ENCODE measurements at regions not wholly inside any gene's neighbourhood (a gene's known extent, or its start where the extent isn't known, plus 50 kb on each side); places are given as distances from the start of the nearest gene placed in this dataset.
"Not testable (repeated sequence)": the region's sequence is repeated elsewhere in the genome, so short reads cannot be mapped to it uniquely, and the experiment has no call there.

DNA sequence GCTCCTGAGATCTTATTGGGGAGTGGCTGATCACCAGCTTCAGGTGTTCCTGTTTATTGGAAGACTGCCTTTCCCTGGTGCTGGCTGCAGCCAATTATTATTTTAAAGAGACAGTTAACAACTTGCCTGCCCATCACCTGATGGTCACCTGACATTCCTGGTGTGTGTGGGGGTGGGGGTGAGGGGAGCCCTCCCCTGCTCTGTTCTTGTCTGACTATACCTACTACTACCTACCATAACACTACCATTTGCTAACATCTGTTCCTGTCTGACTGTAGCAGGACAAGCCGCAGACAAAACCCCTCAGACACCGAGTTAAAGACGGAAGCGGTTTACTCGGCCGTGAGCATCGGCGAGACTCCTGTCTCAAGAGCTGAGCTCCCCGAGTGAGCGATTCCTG is 54.9 kb upstream of the NBPF3 start:
- peaks cover 8% of the 10 kb centered on the region for H3K36me3 Mint-ChIP-seq

GRCh38 chr1:21384620-21385019 is 55.3 kb upstream of the NBPF3 start:
- DNase-seq (ENCODE audit: low spot score): no peak
- Mint-ChIP-seq H3K4me3 (no peak overlapping the region), H3K36me3 (peaks cover 8% of the 10 kb centered on the region), H3K4me1 (ENCODE audit: low read depth in 2 of 2) (peaks cover 7 to 10% of the 10 kb centered on the region in 2 donors), H3K27me3 (peaks cover 0 to 28% of the 10 kb centered on the region in 2 donors), H3K27ac (no peak overlapping the region), H3K9me3 (peaks cover 5% of the 10 kb centered on the region)
- ATAC-seq: no peak

More for the DNA sequence above, 54.9 kb upstream of the NBPF3 start:
- Mint-ChIP-seq H3K4me1 (ENCODE audit: low read depth in 2 of 2) (peaks cover 7 to 14% of the 10 kb centered on the region in 2 donors), H3K27ac (no peak overlapping the region), H3K9me3 (peaks cover 5% of the 10 kb centered on the region), H3K27me3 (peaks cover 0 to 31% of the 10 kb centered on the region in 2 donors), H3K4me3 (no peak overlapping the region)
- ATAC-seq (no peak), DNase-seq (ENCODE audit: low spot score) (no peak)

DNA sequence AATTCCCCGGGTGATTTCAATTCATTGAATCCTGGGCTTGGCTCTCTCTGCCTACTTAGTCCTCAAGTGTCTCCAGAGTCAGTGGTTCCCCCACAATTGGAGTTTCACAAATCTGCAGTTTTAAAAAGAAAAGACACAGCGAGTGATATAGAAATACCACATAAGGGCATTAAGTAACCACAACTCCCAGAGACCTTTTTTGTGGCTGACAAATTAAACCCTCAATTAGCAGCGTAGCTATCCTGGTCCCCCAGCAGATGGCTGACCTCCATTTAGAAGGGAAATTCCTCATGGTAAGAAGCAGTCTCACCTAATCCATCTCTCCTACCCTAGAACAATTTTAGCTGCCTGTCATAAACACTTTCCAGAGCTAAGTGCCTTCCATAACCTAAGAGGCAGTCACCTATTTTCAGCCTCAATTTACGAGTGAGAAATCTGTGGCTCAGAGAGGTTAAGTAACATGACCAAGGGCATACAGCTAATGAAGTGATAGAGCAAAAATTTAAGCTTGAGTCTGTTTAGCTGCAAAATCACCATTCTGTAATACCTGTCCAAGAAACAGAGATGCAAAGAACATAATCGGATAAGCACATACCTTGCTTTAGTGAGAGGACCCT is 56.0 kb upstream of the NBPF3 start:
- DNase-seq (ENCODE audit: low spot score) (no peak), ATAC-seq (no peak)
- no peak overlapping the region for H3K4me3 Mint-ChIP-seq
- peaks cover 7 to 10% of the 10 kb centered on the region in 2 donors for H3K4me1 Mint-ChIP-seq (ENCODE audit: low read depth in 2 of 2)
- peaks cover 5% of the 10 kb centered on the region for H3K9me3 Mint-ChIP-seq
- peaks cover 0 to 28% of the 10 kb centered on the region in 2 donors for H3K27me3 Mint-ChIP-seq
- peaks cover 8% of the 10 kb centered on the region for H3K36me3 Mint-ChIP-seq
- H3K27ac Mint-ChIP-seq: no peak overlapping the region

DNA sequence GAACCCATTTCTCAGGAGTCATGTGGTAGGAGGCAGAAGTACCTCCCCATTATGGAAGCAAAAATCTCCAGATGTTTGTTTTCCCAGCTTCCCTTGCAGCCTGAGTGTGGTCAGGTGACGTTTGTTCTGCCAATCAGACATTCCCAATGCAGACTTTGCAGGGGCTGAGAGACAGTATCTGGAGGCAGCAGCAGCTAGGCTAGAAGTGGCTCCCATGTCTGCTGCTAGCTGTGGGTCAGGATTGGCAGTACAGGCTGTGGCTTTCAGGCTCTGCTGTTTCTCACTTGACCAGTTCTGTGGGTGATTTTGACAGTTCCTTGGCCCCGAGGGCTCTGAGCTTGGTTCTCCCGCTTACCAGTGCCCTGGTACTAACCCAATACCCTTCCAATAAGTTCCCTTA is 58.6 kb upstream of the NBPF3 start:
- Mint-ChIP-seq H3K36me3 (peaks cover 8% of the 10 kb centered on the region), H3K27ac (no peak overlapping the region), H3K27me3 (peaks cover 5 to 33% of the 10 kb centered on the region in 2 donors), H3K4me1 (ENCODE audit: low read depth in 2 of 2) (peaks cover 7 to 10% of the 10 kb centered on the region in 2 donors), H3K4me3 (no peak overlapping the region), H3K9me3 (peaks cover 5% of the 10 kb centered on the region)
- no peak for DNase-seq (ENCODE audit: low spot score)
- ATAC-seq: no peak

DNA sequence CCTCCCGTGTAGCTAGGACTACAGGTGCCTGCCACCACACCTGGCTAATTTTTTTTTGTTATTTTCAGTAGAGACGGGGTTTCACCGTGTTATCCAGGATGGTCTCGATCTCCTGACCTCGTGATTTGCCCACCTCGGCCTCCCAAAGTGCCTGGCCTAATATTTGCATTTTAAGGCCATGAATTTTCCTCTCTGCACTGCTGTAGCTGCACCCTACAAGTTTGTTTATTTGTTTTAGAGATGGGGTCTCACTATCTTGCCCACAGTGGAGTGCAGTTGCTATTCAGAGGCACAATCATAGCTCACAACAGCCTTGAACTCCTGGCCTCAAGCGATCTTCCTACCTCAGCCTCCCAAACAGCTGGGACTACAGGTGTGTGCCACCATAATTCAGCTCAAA is 59.8 kb upstream of the NBPF3 start:
- ATAC-seq; H3K36me3 Mint-ChIP-seq; DNase-seq (ENCODE audit: low spot score); H3K4me3 Mint-ChIP-seq; H3K4me1 Mint-ChIP-seq (ENCODE audit: low read depth in 2 of 2); H3K9me3 Mint-ChIP-seq; H3K27ac Mint-ChIP-seq: not testable (repeated sequence)
- H3K27me3 Mint-ChIP-seq: peaks cover 5 to 30% of the 10 kb centered on the region in 2 donors

DNA sequence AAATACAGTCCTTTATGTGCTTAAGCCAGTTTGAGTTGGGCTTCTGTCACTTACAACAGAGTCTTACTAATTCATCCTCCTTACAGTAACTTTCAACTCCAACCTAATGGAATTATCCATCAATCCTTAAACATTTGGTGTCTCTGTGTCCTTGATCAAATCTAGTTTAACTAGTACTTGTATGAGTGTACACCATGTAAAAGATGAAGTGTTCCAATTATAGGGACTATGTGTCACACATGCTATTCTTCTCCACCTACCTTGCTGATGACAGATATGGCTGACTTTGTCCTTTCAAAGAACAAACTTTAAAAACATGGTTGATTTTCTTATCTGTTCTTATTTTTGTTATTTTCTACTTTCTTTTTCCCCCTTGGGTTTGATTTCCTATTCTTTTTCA is 60.4 kb upstream of the NBPF3 start:
- no peak overlapping the region for H3K27ac Mint-ChIP-seq
- H3K36me3 Mint-ChIP-seq: peaks cover 8% of the 10 kb centered on the region
- ATAC-seq: no peak
- no peak for DNase-seq (ENCODE audit: low spot score)
- H3K27me3 Mint-ChIP-seq: peaks cover 5 to 26% of the 10 kb centered on the region in 2 donors
- H3K4me1 Mint-ChIP-seq (ENCODE audit: low read depth in 2 of 2): peaks cover 4 to 10% of the 10 kb centered on the region in 2 donors
- H3K9me3 Mint-ChIP-seq: peaks cover 5% of the 10 kb centered on the region
- no peak overlapping the region for H3K4me3 Mint-ChIP-seq

- Mint-ChIP-seq H3K36me3 (peaks cover 8% of the 10 kb centered on the region), H3K27ac (no peak overlapping the region), H3K4me1 (ENCODE audit: low read depth in 2 of 2) (peaks cover 2 to 7% of the 10 kb centered on the region in 2 donors), H3K9me3 (peaks cover 5% of the 10 kb centered on the region), H3K4me3 (no peak overlapping the region), H3K27me3 (peaks cover 5 to 24% of the 10 kb centered on the region in 2 donors)
- DNase-seq (ENCODE audit: low spot score): no peak
- ATAC-seq: no peak
Observed at GRCh38 chr1:21378705-21379494, 61.0 kb upstream of the NBPF3 start.

- H3K27me3 Mint-ChIP-seq: peaks cover 0 to 3% of the 10 kb centered on the region in 2 donors
- H3K4me3 Mint-ChIP-seq: no peak overlapping the region
- ATAC-seq (no peak), DNase-seq (ENCODE audit: low spot score) (no peak)
- H3K36me3 Mint-ChIP-seq: no peaks in the 10 kb centered on the region
- no peaks in the 10 kb centered on the region for H3K9me3 Mint-ChIP-seq
- no peak overlapping the region for H3K27ac Mint-ChIP-seq
- peaks cover 8% of the 10 kb centered on the region in 2 donors for H3K4me1 Mint-ChIP-seq (ENCODE audit: low read depth in 2 of 2)
Observed at GRCh38 chr1:21372383-21372782, 67.6 kb upstream of the NBPF3 start.

- H3K27ac Mint-ChIP-seq: no peak overlapping the region
- ATAC-seq (no peak), DNase-seq (ENCODE audit: low spot score) (no peak)
- no peaks in the 10 kb centered on the region for H3K36me3 Mint-ChIP-seq
- no peaks in the 10 kb centered on the region for H3K9me3 Mint-ChIP-seq
- no peak overlapping the region for H3K4me3 Mint-ChIP-seq
- peaks cover 8% of the 10 kb centered on the region in 2 donors for H3K4me1 Mint-ChIP-seq (ENCODE audit: low read depth in 2 of 2)
- H3K27me3 Mint-ChIP-seq: no peaks in the 10 kb centered on the region
Observed at GRCh38 chr1:21369905-21370304, 70.0 kb upstream of the NBPF3 start.

DNA sequence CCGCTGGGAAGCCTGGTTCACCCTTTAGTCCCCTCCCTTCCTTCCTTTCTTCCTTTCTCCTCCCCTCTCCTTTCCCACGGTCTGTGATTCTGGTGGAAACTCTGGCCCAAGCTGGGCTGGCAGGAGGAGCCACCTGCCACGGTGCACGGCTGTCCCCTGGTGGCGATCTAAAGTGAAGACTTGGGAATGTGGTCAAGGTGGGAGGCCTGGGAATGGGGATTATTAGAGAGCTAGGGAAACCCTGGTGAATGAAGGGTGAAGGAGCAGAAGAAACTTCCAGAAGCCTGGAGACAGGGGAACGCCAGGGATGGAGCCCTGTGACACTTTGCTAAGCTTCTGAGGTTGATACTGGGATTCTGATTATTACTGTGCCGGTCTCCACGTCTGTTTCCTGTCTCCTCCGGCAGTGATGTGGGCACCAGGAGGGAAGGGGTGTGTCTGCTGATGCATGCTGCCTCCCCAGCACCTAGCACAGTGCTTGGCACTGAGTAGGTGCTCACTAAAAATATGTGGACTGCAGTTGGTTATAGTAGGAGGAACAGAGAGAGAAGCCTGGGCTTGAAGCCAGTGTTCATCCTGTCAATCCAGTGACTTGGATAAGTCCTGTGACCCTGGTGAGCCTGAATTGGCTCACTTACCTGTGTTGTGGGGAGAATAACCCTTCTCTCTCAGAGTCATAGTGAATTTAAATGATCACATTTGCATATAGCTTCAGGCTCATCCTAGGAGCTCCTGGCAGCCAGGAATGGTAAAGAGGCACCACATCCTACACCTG is 71.2 kb upstream of the NBPF3 start:
- Mint-ChIP-seq H3K36me3 (no peaks in the 10 kb centered on the region), H3K27me3 (no peaks in the 10 kb centered on the region), H3K4me1 (ENCODE audit: low read depth in 2 of 2) (peaks cover 8 to 12% of the 10 kb centered on the region in 2 donors), H3K27ac (no peak overlapping the region), H3K9me3 (no peaks in the 10 kb centered on the region), H3K4me3 (no peak overlapping the region)
- ATAC-seq: peak; percentile 72 to 80
- no peak for DNase-seq (ENCODE audit: low spot score)

DNA sequence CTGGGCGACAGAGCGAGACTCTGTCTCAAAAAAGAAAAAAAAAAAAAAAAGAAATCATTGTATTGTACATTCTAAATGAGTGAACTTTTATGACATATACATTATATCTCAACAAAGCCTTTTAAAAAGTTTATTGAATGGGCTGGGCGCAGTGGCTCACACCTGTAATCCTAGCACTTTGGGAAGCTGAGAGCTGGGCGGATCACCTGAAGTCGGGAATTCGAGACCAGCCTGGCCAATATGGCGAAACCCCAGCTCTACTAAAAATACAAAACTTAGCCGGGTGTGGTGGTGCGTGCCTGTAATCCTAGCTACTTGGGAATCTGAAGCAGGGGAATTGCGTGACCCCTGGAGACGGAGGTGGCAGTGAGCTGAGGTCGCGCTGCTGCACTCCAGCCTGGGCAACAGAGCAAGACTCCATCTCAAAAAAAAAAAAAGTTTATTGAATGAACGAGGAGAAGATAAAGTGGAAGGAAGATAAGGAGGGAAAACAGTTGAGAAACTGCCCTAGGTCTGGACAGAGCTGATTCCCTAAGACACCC is 71.9 kb upstream of the NBPF3 start:
- not testable (repeated sequence) for H3K27ac Mint-ChIP-seq; H3K4me3 Mint-ChIP-seq; H3K36me3 Mint-ChIP-seq; DNase-seq (ENCODE audit: low spot score); H3K27me3 Mint-ChIP-seq; H3K9me3 Mint-ChIP-seq; ATAC-seq
- H3K4me1 Mint-ChIP-seq (ENCODE audit: low read depth in 2 of 2): peaks cover 8 to 12% of the 10 kb centered on the region in 2 donors

DNA sequence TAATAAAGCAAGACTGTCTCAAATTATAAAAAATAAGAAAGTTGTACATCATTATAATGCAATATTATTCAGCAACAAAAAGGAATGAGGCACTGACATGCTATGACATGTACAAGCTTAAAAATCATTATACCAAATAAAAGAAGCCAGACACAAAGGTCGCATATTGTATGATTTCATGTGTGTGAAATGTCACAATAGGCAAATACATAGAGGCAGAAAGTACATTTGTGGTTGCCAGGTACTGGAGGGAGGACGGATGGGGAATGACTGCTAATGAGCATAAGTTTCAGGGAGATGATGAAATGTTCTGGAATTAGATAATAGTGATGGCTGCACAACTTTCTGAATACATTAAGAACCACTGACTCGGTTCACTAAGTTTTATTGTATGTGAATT is 73.6 kb upstream of the NBPF3 start:
- DNase-seq (ENCODE audit: low spot score) (no peak), ATAC-seq (no peak)
- H3K27me3 Mint-ChIP-seq: no peaks in the 10 kb centered on the region
- no peaks in the 10 kb centered on the region for H3K9me3 Mint-ChIP-seq
- H3K36me3 Mint-ChIP-seq: no peaks in the 10 kb centered on the region
- H3K4me1 Mint-ChIP-seq (ENCODE audit: low read depth in 2 of 2): peaks cover 8 to 12% of the 10 kb centered on the region in 2 donors
- no peak overlapping the region for H3K4me3 Mint-ChIP-seq
- no peak overlapping the region for H3K27ac Mint-ChIP-seq

GRCh38 chr1:21365036-21365435 is 74.8 kb upstream of the ECE1 start:
- DNase-seq (ENCODE audit: low spot score) (no peak), ATAC-seq (no peak)
- Mint-ChIP-seq H3K4me3 (no peak overlapping the region), H3K4me1 (ENCODE audit: low read depth in 2 of 2) (peaks cover 8 to 12% of the 10 kb centered on the region in 2 donors), H3K27ac (no peak overlapping the region), H3K36me3 (no peaks in the 10 kb centered on the region), H3K9me3 (no peaks in the 10 kb centered on the region), H3K27me3 (no peaks in the 10 kb centered on the region)
